ENCODE measurements at regions not wholly inside any gene's neighbourhood (a gene's known extent, or its start where the extent isn't known, plus 50 kb on each side); places are given as distances from the start of the nearest gene placed in this dataset.

- H3K4me1 Mint-ChIP-seq (ENCODE audit: low read depth), result no peaks in the 10 kb centered on the region
- DNase-seq (ENCODE audit: low spot score, unreplicated experiment), result no peak
- TF ChIP-seq CTCF (IDR thresholded peaks at IDR 0.05; ENCODE audit: unreplicated experiment), result no peak
- no peak overlapping the region for H3K27ac Mint-ChIP-seq
- H3K36me3 Mint-ChIP-seq (ENCODE audit: insufficient read depth), result peaks cover 9% of the 10 kb centered on the region
- H3K27me3 Mint-ChIP-seq, result no peaks in the 10 kb centered on the region
- no peak overlapping the region for H3K4me3 Mint-ChIP-seq (ENCODE audit: low read depth)
- H3K9me3 Mint-ChIP-seq (ENCODE audit: low read depth), result peaks cover 16% of the 10 kb centered on the region
These were observed 92.4 kb downstream of the HYCC1 start for GRCh38 chr7:22921386-22922086.

GRCh38 chr7:22920672-22921071, 93.3 kb downstream of the HYCC1 start:
- TF ChIP-seq CTCF (IDR thresholded peaks at IDR 0.05; ENCODE audit: unreplicated experiment), result no peak
- H3K27ac Mint-ChIP-seq, result no peak overlapping the region
- H3K4me1 Mint-ChIP-seq (ENCODE audit: low read depth), result no peaks in the 10 kb centered on the region
- H3K36me3 Mint-ChIP-seq (ENCODE audit: insufficient read depth), result peaks cover 9% of the 10 kb centered on the region
- H3K4me3 Mint-ChIP-seq (ENCODE audit: low read depth), result no peak overlapping the region
- DNase-seq (ENCODE audit: low spot score, unreplicated experiment), result no peak
- no peaks in the 10 kb centered on the region for H3K27me3 Mint-ChIP-seq
- H3K9me3 Mint-ChIP-seq (ENCODE audit: low read depth), result peaks cover 16% of the 10 kb centered on the region

GRCh38 chr7:22913158-22913557, 90.5 kb upstream of the TOMM7 start:
- Mint-ChIP-seq H3K9me3 (ENCODE audit: low read depth) (peaks cover 27% of the 10 kb centered on the region), H3K4me3 (ENCODE audit: low read depth) (no peak overlapping the region), H3K27me3 (no peaks in the 10 kb centered on the region), H3K36me3 (ENCODE audit: insufficient read depth) (peaks cover 15% of the 10 kb centered on the region), H3K4me1 (ENCODE audit: low read depth) (no peaks in the 10 kb centered on the region), H3K27ac (no peak overlapping the region)
- no peak for DNase-seq (ENCODE audit: low spot score, unreplicated experiment)
- no peak for TF ChIP-seq CTCF (IDR thresholded peaks at IDR 0.05; ENCODE audit: unreplicated experiment)

GRCh38 chr7:22911889-22912288, 89.2 kb upstream of the TOMM7 start:
- Mint-ChIP-seq H3K36me3 (ENCODE audit: insufficient read depth) (peaks cover 15% of the 10 kb centered on the region), H3K4me3 (ENCODE audit: low read depth) (no peak overlapping the region), H3K27me3 (no peaks in the 10 kb centered on the region), H3K4me1 (ENCODE audit: low read depth) (no peaks in the 10 kb centered on the region), H3K9me3 (ENCODE audit: low read depth) (peaks cover 27% of the 10 kb centered on the region), H3K27ac (no peak overlapping the region)
- no peak for DNase-seq (ENCODE audit: low spot score, unreplicated experiment)
- no peak for TF ChIP-seq CTCF (IDR thresholded peaks at IDR 0.05; ENCODE audit: unreplicated experiment)

- Mint-ChIP-seq H3K27ac (no peak overlapping the region), H3K4me1 (ENCODE audit: low read depth) (no peaks in the 10 kb centered on the region), H3K9me3 (ENCODE audit: low read depth) (peaks cover 25% of the 10 kb centered on the region), H3K27me3 (no peaks in the 10 kb centered on the region), H3K36me3 (ENCODE audit: insufficient read depth) (peaks cover 13% of the 10 kb centered on the region), H3K4me3 (ENCODE audit: low read depth) (no peak overlapping the region)
- TF ChIP-seq CTCF (IDR thresholded peaks at IDR 0.05; ENCODE audit: unreplicated experiment), result no peak
- no peak for DNase-seq (ENCODE audit: low spot score, unreplicated experiment)
These were observed 87.3 kb upstream of the TOMM7 start for GRCh38 chr7:22909917-22910316.

Data from progenitor cell of endocrine pancreas (in vitro differentiated cells).